ENCODE measurements at regions not wholly inside any gene's neighbourhood (a gene's known extent, or its start where the extent isn't known, plus 50 kb on each side); places are given as distances from the start of the nearest gene placed in this dataset.

- Mint-ChIP-seq H3K36me3 (ENCODE audit: insufficient read depth, unreplicated experiment) (no peaks in the 10 kb centered on the region), H3K4me1 (ENCODE audit: low read depth, unreplicated experiment) (no peaks in the 10 kb centered on the region), H3K9me3 (ENCODE audit: unreplicated experiment) (no peaks in the 10 kb centered on the region), H3K27ac (ENCODE audit: unreplicated experiment) (no peak overlapping the region), H3K27me3 (ENCODE audit: insufficient read depth, unreplicated experiment) (no peaks in the 10 kb centered on the region), H3K4me3 (ENCODE audit: unreplicated experiment) (no peak overlapping the region)
- H3K36me3 ChIP-seq (ENCODE audit: control insufficient read depth, insufficient read depth, low read length): no peaks in the 10 kb centered on the region
- H3K4me3 ChIP-seq (ENCODE audit: low read depth, low read length): no peak overlapping the region
- ChIA-PET POLR2A (no interaction called here), CTCF (no interaction called here)
- no peaks in the 10 kb centered on the region for H3K4me1 ChIP-seq
- intact Hi-C loops (cut with micrococcal nuclease; ENCODE audit: unreplicated experiment): no loop called here
- H3K27me3 ChIP-seq (replicated peaks; ENCODE audit: control insufficient read depth, insufficient read depth, low read length): no peaks in the 10 kb centered on the region
- no TSS peak for BruUV-seq (replicated peaks)
- no peak for DNase-seq
- H3K9me3 ChIP-seq: no peaks in the 10 kb centered on the region
- TF ChIP-seq CTCF (IDR thresholded peaks at IDR 0.05; ENCODE audit: insufficient read depth in 1 of 2, low read depth in 1 of 2, low read length in 1 of 2, severe bottlenecking in 1 of 2, unreplicated experiment in 1 of 2): no peak
Observed at GRCh38 chr3:165403666-165404065, 207.5 kb upstream of the SLITRK3 start.

GRCh38 chr3:165395188-165395587, 199.0 kb upstream of the SLITRK3 start:
- no peak for DNase-seq
- Mint-ChIP-seq H3K36me3 (ENCODE audit: insufficient read depth, unreplicated experiment) (no peaks in the 10 kb centered on the region), H3K4me1 (ENCODE audit: low read depth, unreplicated experiment) (no peaks in the 10 kb centered on the region), H3K9me3 (ENCODE audit: unreplicated experiment) (no peaks in the 10 kb centered on the region), H3K27ac (ENCODE audit: unreplicated experiment) (no peak overlapping the region), H3K4me3 (ENCODE audit: unreplicated experiment) (no peak overlapping the region), H3K27me3 (ENCODE audit: insufficient read depth, unreplicated experiment) (no peaks in the 10 kb centered on the region)
- POLR2A ChIA-PET: no interaction called here
- no peaks in the 10 kb centered on the region for H3K27me3 ChIP-seq (replicated peaks; ENCODE audit: control insufficient read depth, insufficient read depth, low read length)
- intact Hi-C loops (cut with micrococcal nuclease; ENCODE audit: unreplicated experiment): no loop called here
- H3K4me1 ChIP-seq: no peaks in the 10 kb centered on the region
- H3K9me3 ChIP-seq: no peaks in the 10 kb centered on the region
- no TSS peak for BruUV-seq (replicated peaks)
- H3K4me3 ChIP-seq (ENCODE audit: low read depth, low read length): no peak overlapping the region
- TF ChIP-seq CTCF (IDR thresholded peaks at IDR 0.05; ENCODE audit: insufficient read depth in 1 of 2, low read depth in 1 of 2, low read length in 1 of 2, severe bottlenecking in 1 of 2, unreplicated experiment in 1 of 2): no peak
- H3K36me3 ChIP-seq (ENCODE audit: control insufficient read depth, insufficient read depth, low read length): no peaks in the 10 kb centered on the region
- CTCF ChIA-PET: no interaction called here

GRCh38 chr3:165393461-165393860, 197.3 kb upstream of the SLITRK3 start:
- H3K4me3 Mint-ChIP-seq (ENCODE audit: unreplicated experiment): no peak overlapping the region
- H3K4me1 Mint-ChIP-seq (ENCODE audit: low read depth, unreplicated experiment): no peaks in the 10 kb centered on the region
- no peak for DNase-seq
- no peak for TF ChIP-seq CTCF (IDR thresholded peaks at IDR 0.05; ENCODE audit: insufficient read depth in 1 of 2, low read depth in 1 of 2, low read length in 1 of 2, severe bottlenecking in 1 of 2, unreplicated experiment in 1 of 2)
- no peaks in the 10 kb centered on the region for H3K27me3 Mint-ChIP-seq (ENCODE audit: insufficient read depth, unreplicated experiment)
- POLR2A ChIA-PET: no interaction called here
- BruUV-seq (replicated peaks): no TSS peak
- Histone ChIP-seq H3K4me1 (no peaks in the 10 kb centered on the region), H3K9me3 (no peaks in the 10 kb centered on the region), H3K27me3 (replicated peaks; ENCODE audit: control insufficient read depth, insufficient read depth, low read length) (no peaks in the 10 kb centered on the region), H3K36me3 (ENCODE audit: control insufficient read depth, insufficient read depth, low read length) (no peaks in the 10 kb centered on the region), H3K4me3 (ENCODE audit: low read depth, low read length) (no peak overlapping the region)
- no peak overlapping the region for H3K27ac Mint-ChIP-seq (ENCODE audit: unreplicated experiment)
- intact Hi-C loops (cut with micrococcal nuclease; ENCODE audit: unreplicated experiment): no loop called here
- no peaks in the 10 kb centered on the region for H3K9me3 Mint-ChIP-seq (ENCODE audit: unreplicated experiment)
- CTCF ChIA-PET: no interaction called here
- H3K36me3 Mint-ChIP-seq (ENCODE audit: insufficient read depth, unreplicated experiment): no peaks in the 10 kb centered on the region
